ENCODE measurements at regions not wholly inside any gene's neighbourhood (a gene's known extent, or its start where the extent isn't known, plus 50 kb on each side); places are given as distances from the start of the nearest gene placed in this dataset.

- no peak overlapping the region for H3K4me2 ChIP-seq (ENCODE audit: low read length)
- no peaks in the 10 kb centered on the region for H3K79me2 ChIP-seq
- no peaks in the 10 kb centered on the region for H3K27me3 ChIP-seq (ENCODE audit: control insufficient read depth, insufficient read depth, low read length)
- H3K4me3 ChIP-seq (ENCODE audit: low read depth, low read length): no peak overlapping the region
- H2AFZ ChIP-seq: no peak overlapping the region
- H3K36me3 ChIP-seq (ENCODE audit: control insufficient read depth, insufficient read depth, low read length): no peaks in the 10 kb centered on the region
- H3K9ac ChIP-seq: no peak overlapping the region
- no peak overlapping the region for H3K27ac ChIP-seq
- H3K9me3 ChIP-seq (ENCODE audit: control insufficient read depth, low read length): no peaks in the 10 kb centered on the region
- no peak for TF ChIP-seq CTCF (IDR thresholded peaks at IDR 0.05)
- no peaks in the 10 kb centered on the region for H3K4me1 ChIP-seq
These were observed 95.0 kb upstream of the SMARCAD1 start for GRCh38 chr4:94112644-94113043.

- no peaks in the 10 kb centered on the region for H3K9me3 ChIP-seq (ENCODE audit: control insufficient read depth, low read length)
- H3K9ac ChIP-seq: no peak overlapping the region
- H3K79me2 ChIP-seq: no peaks in the 10 kb centered on the region
- no peak overlapping the region for H3K4me3 ChIP-seq (ENCODE audit: low read depth, low read length)
- H3K36me3 ChIP-seq (ENCODE audit: control insufficient read depth, insufficient read depth, low read length): no peaks in the 10 kb centered on the region
- no peak for TF ChIP-seq CTCF (IDR thresholded peaks at IDR 0.05)
- H2AFZ ChIP-seq: no peak overlapping the region
- no peak overlapping the region for H3K4me2 ChIP-seq (ENCODE audit: low read length)
- no peak overlapping the region for H3K27ac ChIP-seq
- H3K4me1 ChIP-seq: no peaks in the 10 kb centered on the region
- no peaks in the 10 kb centered on the region for H3K27me3 ChIP-seq (ENCODE audit: control insufficient read depth, insufficient read depth, low read length)
These were observed 92.0 kb upstream of the SMARCAD1 start for GRCh38 chr4:94115687-94116086.

- no peak overlapping the region for H3K4me3 ChIP-seq (ENCODE audit: low read depth, low read length)
- H3K9me3 ChIP-seq (ENCODE audit: control insufficient read depth, low read length): no peaks in the 10 kb centered on the region
- no peaks in the 10 kb centered on the region for H3K36me3 ChIP-seq (ENCODE audit: control insufficient read depth, insufficient read depth, low read length)
- H3K9ac ChIP-seq: no peak overlapping the region
- no peak overlapping the region for H2AFZ ChIP-seq
- TF ChIP-seq CTCF (IDR thresholded peaks at IDR 0.05): no peak
- H3K27me3 ChIP-seq (ENCODE audit: control insufficient read depth, insufficient read depth, low read length): no peaks in the 10 kb centered on the region
- H3K79me2 ChIP-seq: no peaks in the 10 kb centered on the region
- H3K27ac ChIP-seq: no peak overlapping the region
- H3K4me2 ChIP-seq (ENCODE audit: low read length): no peak overlapping the region
- no peaks in the 10 kb centered on the region for H3K4me1 ChIP-seq
These were observed 90.8 kb upstream of the SMARCAD1 start for GRCh38 chr4:94116842-94117241.

- Histone ChIP-seq H3K27me3 (ENCODE audit: control insufficient read depth, insufficient read depth, low read length) (no peaks in the 10 kb centered on the region), H3K27ac (no peak overlapping the region), H3K4me3 (ENCODE audit: low read depth, low read length) (no peak overlapping the region), H3K9ac (no peak overlapping the region), H3K79me2 (no peaks in the 10 kb centered on the region), H3K9me3 (ENCODE audit: control insufficient read depth, low read length) (no peaks in the 10 kb centered on the region), H3K36me3 (ENCODE audit: control insufficient read depth, insufficient read depth, low read length) (no peaks in the 10 kb centered on the region), H3K4me1 (no peaks in the 10 kb centered on the region), H3K4me2 (ENCODE audit: low read length) (no peak overlapping the region), H2AFZ (no peak overlapping the region)
- TF ChIP-seq CTCF (IDR thresholded peaks at IDR 0.05): no peak
These were observed 81.0 kb upstream of the SMARCAD1 start for GRCh38 chr4:94126669-94127068.

GRCh38 chr4:94127707-94128328 is 79.8 kb upstream of the SMARCAD1 start:
- no peaks in the 10 kb centered on the region for H3K9me3 ChIP-seq (ENCODE audit: control insufficient read depth, low read length)
- H3K79me2 ChIP-seq: no peaks in the 10 kb centered on the region
- no peak overlapping the region for H3K9ac ChIP-seq
- no peak overlapping the region for H2AFZ ChIP-seq
- H3K27ac ChIP-seq: no peak overlapping the region
- no peaks in the 10 kb centered on the region for H3K4me1 ChIP-seq
- no peak overlapping the region for H3K4me2 ChIP-seq (ENCODE audit: low read length)
- peak; percentile 6 for TF ChIP-seq CTCF (IDR thresholded peaks at IDR 0.05)
- H3K4me3 ChIP-seq (ENCODE audit: low read depth, low read length): no peak overlapping the region
- no peaks in the 10 kb centered on the region for H3K27me3 ChIP-seq (ENCODE audit: control insufficient read depth, insufficient read depth, low read length)
- no peaks in the 10 kb centered on the region for H3K36me3 ChIP-seq (ENCODE audit: control insufficient read depth, insufficient read depth, low read length)

All from parathyroid adenoma (tissue), 2 donors.